Endodermal cell (in vitro differentiated cells): ENCODE measurements at regions not wholly inside any gene's neighbourhood (a gene's known extent, or its start where the extent isn't known, plus 50 kb on each side); places are given as distances from the start of the nearest gene placed in this dataset.

ENCODE experiments used
- DNase-seq: peaks from one replicate; pipeline ENCODE4 v3.0.0-alpha.2; 2017
- H3K27ac ChIP-seq: 2 replicates; pipeline ENCODE4 v1.5.1; 2013; ENCODE audit warnings: mild to moderate bottlenecking, low read depth, low read length, moderate library complexity
- H3K27me3 ChIP-seq: 2 replicates; pipeline ENCODE4 v1.6.1; 2013; ENCODE audit warnings: mild to moderate bottlenecking, low read length, moderate library complexity; ENCODE audit not compliant: insufficient read depth, control insufficient read depth, poor library complexity, severe bottlenecking
- H3K36me3 ChIP-seq: 2 replicates; pipeline ENCODE4 v1.7.0; 2013; ENCODE audit warnings: mild to moderate bottlenecking, low read length, moderate library complexity; ENCODE audit not compliant: control insufficient read depth, insufficient read depth
- H3K4me1 ChIP-seq: one replicate; pipeline ENCODE4 v1.7.0; 2013; ENCODE audit warnings: low read length; ENCODE audit not compliant: control insufficient read depth, insufficient read depth
- H3K4me3 ChIP-seq: 2 replicates; pipeline ENCODE4 v1.5.1; 2013; ENCODE audit warnings: mild to moderate bottlenecking, low read length, moderate library complexity
- H3K9ac ChIP-seq: 2 replicates; pipeline ENCODE4 v1.6.1; 2013; ENCODE audit warnings: mild to moderate bottlenecking, low read length, moderate library complexity; ENCODE audit not compliant: poor library complexity, severe bottlenecking; ENCODE audit errors: extremely low read depth
- H3K9me3 ChIP-seq: 2 replicates; pipeline ENCODE4 v1.6.1; 2013; ENCODE audit warnings: mild to moderate bottlenecking, low read length, moderate library complexity; ENCODE audit not compliant: control insufficient read depth
- H3K27ac Mint-ChIP-seq: 2 replicates; pipeline ENCODE4 v1.8.0; 2020; ENCODE audit warnings: mixed read lengths
- H3K27me3 Mint-ChIP-seq: 2 replicates; pipeline ENCODE4 v1.8.0; 2021; ENCODE audit warnings: mild to moderate bottlenecking, mixed read lengths; ENCODE audit not compliant: insufficient read depth
- H3K36me3 Mint-ChIP-seq: 2 replicates; pipeline ENCODE4 v1.8.0; 2020; ENCODE audit warnings: low read depth, mixed read lengths
- H3K4me1 Mint-ChIP-seq: 2 replicates; pipeline ENCODE4 v1.8.0; 2020; ENCODE audit warnings: mixed read lengths
- H3K4me3 Mint-ChIP-seq: 2 replicates; pipeline ENCODE4 v1.8.0; 2020; ENCODE audit warnings: mild to moderate bottlenecking, moderate library complexity, mixed read lengths
- H3K9me3 Mint-ChIP-seq: 2 replicates; pipeline ENCODE4 v1.8.0; 2020; ENCODE audit warnings: mild to moderate bottlenecking, mixed read lengths
- WGBS, 2 experiments: methylation state at CpG; one replicate each; pipeline versions ENCODE4 v1.1.5 to v1.1.7; 2013; ENCODE audit warnings: missing lambda C conversion rate in 2 of 2, mixed read lengths in 1 of 2; ENCODE audit not compliant: insufficient coverage in 1 of 2, insufficient read length in 1 of 2; 5-methylcytosine and 5-hydroxymethylcytosine counted together
- TF ChIP-seq, protein P1 (sequence below): fragments of 200-600 bp; sonication (generic); conservative IDR thresholded peaks from 2 replicates; pipeline ENCODE4 v1.5.0; 2021; ENCODE audit warnings: antibody characterized with exemption, mild to moderate bottlenecking

DNA sequence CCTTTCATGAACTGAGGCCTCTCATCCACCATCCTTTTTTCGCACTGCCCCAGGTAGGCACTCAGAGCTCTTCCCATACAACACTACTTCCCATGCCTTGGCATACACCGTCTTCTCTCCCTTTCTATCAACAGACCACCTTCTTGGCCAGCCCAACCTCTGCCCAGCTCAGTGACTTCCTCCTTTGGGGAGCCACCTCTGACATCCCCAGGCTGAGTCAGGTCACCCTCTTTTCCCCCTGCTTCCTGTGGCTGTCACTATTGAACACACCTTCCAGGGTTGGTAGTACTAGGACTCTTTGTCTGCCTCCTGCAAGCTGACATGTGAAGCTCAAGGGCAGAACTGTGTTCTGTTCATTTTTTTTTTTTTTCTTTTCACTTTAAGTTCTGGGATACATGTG is 283.2 kb downstream of the SETD4 start:
- Histone ChIP-seq H3K4me1 (no peaks in the 10 kb centered on the region), H3K9me3 (no peaks in the 10 kb centered on the region), H3K4me3 (no peak overlapping the region), H3K27me3 (peaks cover 15% of the 10 kb centered on the region), H3K36me3 (no peaks in the 10 kb centered on the region), H3K27ac (no peak overlapping the region), H3K9ac (no peak overlapping the region)
- TF ChIP-seq, protein P1, sequence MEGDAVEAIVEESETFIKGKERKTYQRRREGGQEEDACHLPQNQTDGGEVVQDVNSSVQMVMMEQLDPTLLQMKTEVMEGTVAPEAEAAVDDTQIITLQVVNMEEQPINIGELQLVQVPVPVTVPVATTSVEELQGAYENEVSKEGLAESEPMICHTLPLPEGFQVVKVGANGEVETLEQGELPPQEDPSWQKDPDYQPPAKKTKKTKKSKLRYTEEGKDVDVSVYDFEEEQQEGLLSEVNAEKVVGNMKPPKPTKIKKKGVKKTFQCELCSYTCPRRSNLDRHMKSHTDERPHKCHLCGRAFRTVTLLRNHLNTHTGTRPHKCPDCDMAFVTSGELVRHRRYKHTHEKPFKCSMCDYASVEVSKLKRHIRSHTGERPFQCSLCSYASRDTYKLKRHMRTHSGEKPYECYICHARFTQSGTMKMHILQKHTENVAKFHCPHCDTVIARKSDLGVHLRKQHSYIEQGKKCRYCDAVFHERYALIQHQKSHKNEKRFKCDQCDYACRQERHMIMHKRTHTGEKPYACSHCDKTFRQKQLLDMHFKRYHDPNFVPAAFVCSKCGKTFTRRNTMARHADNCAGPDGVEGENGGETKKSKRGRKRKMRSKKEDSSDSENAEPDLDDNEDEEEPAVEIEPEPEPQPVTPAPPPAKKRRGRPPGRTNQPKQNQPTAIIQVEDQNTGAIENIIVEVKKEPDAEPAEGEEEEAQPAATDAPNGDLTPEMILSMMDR: no peak
- 94 to 100% methylated on average over 2 of the region's 2 CpGs for WGBS, 2 experiments
- Mint-ChIP-seq H3K27ac (no peak overlapping the region), H3K4me1 (no peaks in the 10 kb centered on the region), H3K9me3 (no peaks in the 10 kb centered on the region), H3K36me3 (no peaks in the 10 kb centered on the region), H3K4me3 (no peak overlapping the region), H3K27me3 (peaks cover 20% of the 10 kb centered on the region)
- DNase-seq: no peak

DNA sequence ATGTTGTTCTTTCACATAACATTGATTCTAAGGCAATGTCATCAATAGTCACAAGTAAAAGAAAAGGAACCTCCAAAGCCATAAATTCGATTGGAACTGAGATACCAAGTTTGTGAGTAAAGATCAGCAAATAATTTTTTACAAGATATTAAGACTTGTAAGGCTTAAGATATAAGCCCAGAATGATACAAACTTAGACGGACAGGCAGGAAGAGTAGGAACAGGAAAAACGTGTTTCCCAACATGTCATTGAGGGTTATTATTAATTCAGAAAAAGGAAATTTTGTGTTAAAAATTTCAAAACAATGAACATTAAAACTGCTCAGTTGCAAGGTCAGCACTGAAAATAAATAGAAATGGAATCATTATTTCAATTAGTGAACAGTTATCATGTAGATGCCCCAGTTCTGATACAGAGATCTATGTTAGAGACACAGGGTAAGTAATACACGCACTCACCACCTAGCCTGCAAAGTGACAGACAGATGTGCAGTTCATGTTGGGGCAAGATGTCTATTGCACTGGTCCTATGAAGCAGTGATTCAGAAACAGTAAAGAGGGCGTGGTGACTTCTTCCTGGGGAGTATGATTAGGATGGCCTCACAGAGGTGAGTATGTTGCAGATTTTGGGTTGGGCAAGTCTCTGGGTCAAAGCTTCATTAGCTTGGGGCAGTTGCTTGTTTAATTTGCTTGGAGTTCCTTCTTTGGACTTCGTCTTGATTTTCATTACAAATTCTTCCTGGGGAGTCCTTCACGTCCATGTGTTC is 284.4 kb downstream of the SETD4 start:
- Mint-ChIP-seq H3K36me3 (no peaks in the 10 kb centered on the region), H3K4me1 (no peaks in the 10 kb centered on the region), H3K4me3 (no peak overlapping the region), H3K27me3 (peaks cover 24% of the 10 kb centered on the region), H3K27ac (no peak overlapping the region), H3K9me3 (no peaks in the 10 kb centered on the region)
- WGBS, 2 experiments: 89 to 90% methylated on average over 6 to 7 of the region's 7 CpGs
- H3K4me1 ChIP-seq: no peaks in the 10 kb centered on the region
- peaks cover 15% of the 10 kb centered on the region for H3K27me3 ChIP-seq
- H3K9me3 ChIP-seq: no peaks in the 10 kb centered on the region
- no peak overlapping the region for H3K27ac ChIP-seq
- no peak for DNase-seq
- TF ChIP-seq, protein P1: no peak
- H3K9ac ChIP-seq: no peak overlapping the region
- no peaks in the 10 kb centered on the region for H3K36me3 ChIP-seq
- no peak overlapping the region for H3K4me3 ChIP-seq

DNA sequence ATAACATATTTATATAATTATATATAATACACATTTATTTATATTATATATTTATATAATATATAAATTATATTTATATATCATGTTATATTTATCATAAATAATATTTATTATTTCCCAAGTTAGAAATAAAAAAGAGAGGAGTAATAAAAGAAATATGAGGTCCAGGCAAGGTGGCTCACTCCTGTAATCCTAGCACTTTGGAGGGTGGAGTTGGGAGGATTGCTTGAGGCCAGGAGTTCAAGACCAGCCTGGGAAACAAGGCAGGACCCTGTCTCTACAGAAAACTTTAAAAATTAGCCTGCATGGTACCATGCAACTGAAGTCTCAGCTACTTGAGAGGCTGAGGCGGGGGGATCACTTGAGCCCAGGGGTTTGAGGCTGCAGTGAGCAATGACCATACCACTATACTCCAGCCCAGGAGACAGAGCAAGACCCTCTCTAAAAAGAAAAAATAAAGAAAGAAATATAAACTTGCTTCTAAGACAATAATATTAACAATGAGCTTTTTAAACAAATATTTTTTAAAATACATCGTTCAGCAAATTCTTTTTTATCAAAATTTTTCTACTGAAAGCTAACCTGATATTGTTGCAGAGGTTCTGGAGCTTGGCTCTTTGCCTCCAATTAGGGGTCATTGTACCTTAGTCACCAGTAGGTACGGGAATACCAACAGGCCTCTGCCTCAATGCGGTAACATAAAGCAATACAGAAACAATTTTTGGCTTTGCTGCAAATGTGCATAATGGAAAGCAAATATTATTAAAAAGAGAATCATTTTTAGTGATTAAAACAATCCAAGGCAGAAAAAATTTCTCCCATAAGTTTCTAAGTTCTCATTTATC is 290.0 kb downstream of the SETD4 start:
- Histone ChIP-seq H3K36me3 (no peaks in the 10 kb centered on the region), H3K4me1 (no peaks in the 10 kb centered on the region), H3K27ac (no peak overlapping the region), H3K27me3 (peaks cover 15% of the 10 kb centered on the region), H3K9me3 (no peaks in the 10 kb centered on the region), H3K4me3 (no peak overlapping the region), H3K9ac (no peak overlapping the region)
- H3K9me3 Mint-ChIP-seq: no peaks in the 10 kb centered on the region
- H3K27me3 Mint-ChIP-seq: peaks cover 24% of the 10 kb centered on the region
- H3K27ac Mint-ChIP-seq: no peak overlapping the region
- peaks cover 6% of the 10 kb centered on the region for H3K4me1 Mint-ChIP-seq
- TF ChIP-seq, protein P1: no peak
- H3K36me3 Mint-ChIP-seq: no peaks in the 10 kb centered on the region
- 86 to 94% methylated on average over 1 to 4 of the region's 4 CpGs for WGBS, 2 experiments
- no peak for DNase-seq
- H3K4me3 Mint-ChIP-seq: no peak overlapping the region
